RPMI8226 (cell line): ENCODE measurements at regions not wholly inside any gene's neighbourhood (a gene's known extent, or its start where the extent isn't known, plus 50 kb on each side); places are given as distances from the start of the nearest gene placed in this dataset.
A peak's percentile ranks its signal among the peaks of the same experiment; 100 is the strongest.

Experiments
- DNase-seq: peaks from one replicate; pipeline ENCODE4 v3.0.0-alpha.2; 2015

- DNase-seq = no peak
Observed at GRCh38 chr9:21565155-21565554, 83.0 kb upstream of the IFNE start.

- DNase-seq = no peak
Observed at GRCh38 chr9:21567926-21568325, 85.8 kb upstream of the IFNE start.

GRCh38 chr9:21568484-21568883, 86.4 kb upstream of the IFNE start:
- no peak for DNase-seq

GRCh38 chr9:21569721-21570120, 87.6 kb upstream of the IFNE start:
- DNase-seq = no peak

- DNase-seq = no peak
Observed at GRCh38 chr9:21570643-21571275, 88.6 kb upstream of the IFNE start.

GRCh38 chr9:21574261-21574660, 92.1 kb upstream of the IFNE start:
- no peak for DNase-seq

GRCh38 chr9:21576331-21577189, 94.4 kb upstream of the IFNE start:
- peak; percentile 73 for DNase-seq

- DNase-seq = peak; percentile 18
Observed at GRCh38 chr9:21579247-21579671, 97.1 kb upstream of the IFNE start.

- DNase-seq = no peak
Observed at GRCh38 chr9:21579743-21580142, 97.6 kb upstream of the IFNE start.

GRCh38 chr9:21580636-21581378, 98.7 kb upstream of the IFNE start:
- DNase-seq = no peak

- DNase-seq = no peak
Observed at GRCh38 chr9:21583628-21584377, 101.7 kb upstream of the IFNE start.

- DNase-seq = no peak
Observed at GRCh38 chr9:21584890-21585289, 102.8 kb upstream of the IFNE start.

- DNase-seq = no peak
Observed at GRCh38 chr9:21585756-21586752, 103.9 kb upstream of the IFNE start.

- no peak for DNase-seq
Observed at GRCh38 chr9:21589344-21590056, 107.4 kb upstream of the IFNE start.

GRCh38 chr9:21590058-21590996, 108.2 kb upstream of the IFNE start:
- no peak for DNase-seq

GRCh38 chr9:21591221-21592062, 109.3 kb upstream of the IFNE start:
- peak; percentile 79 for DNase-seq

GRCh38 chr9:21592063-21592338, 109.9 kb upstream of the IFNE start:
- DNase-seq = no peak

- no peak for DNase-seq
Observed at GRCh38 chr9:21597284-21597683, 115.2 kb upstream of the IFNE start.

- DNase-seq = no peak
Observed at GRCh38 chr9:21598749-21599148, 116.6 kb upstream of the IFNE start.
